ENCODE measurements at regions not wholly inside any gene's neighbourhood (a gene's known extent, or its start where the extent isn't known, plus 50 kb on each side); places are given as distances from the start of the nearest gene placed in this dataset.

DNA sequence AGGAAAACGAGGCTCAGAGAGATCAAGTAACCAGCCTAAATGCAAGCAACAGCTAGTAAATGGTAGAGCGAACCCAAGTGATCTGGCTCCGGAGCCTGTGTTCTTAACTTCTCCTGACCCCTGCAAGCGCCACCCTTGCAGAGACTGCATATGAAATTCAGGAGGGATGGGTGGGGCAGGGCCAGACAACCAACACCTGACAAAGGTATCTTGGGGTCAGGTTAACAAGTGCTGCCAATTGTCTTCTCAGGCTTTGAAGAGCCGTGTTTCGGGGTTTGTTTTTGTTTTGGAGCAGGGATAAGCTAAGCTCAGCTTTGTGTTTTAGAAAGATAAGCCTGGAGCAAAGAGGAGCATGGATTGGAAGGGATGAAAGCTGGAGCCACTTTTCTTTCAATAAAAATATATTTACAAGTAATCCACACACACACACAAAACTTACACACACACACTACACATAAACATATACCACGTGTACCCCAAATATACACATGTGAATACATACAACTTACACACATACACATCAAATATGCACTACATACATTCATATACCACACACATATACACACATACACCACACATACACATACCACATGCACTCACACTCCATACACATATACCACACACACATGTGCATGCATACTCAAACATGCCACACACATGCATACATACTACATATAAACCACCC is 722.0 kb downstream of the DIAPH3 start:
- TF ChIP-seq GABPA (IDR thresholded peaks at IDR 0.05; ENCODE audit: low read depth) = no peak
- TF ChIP-seq, protein P1, sequence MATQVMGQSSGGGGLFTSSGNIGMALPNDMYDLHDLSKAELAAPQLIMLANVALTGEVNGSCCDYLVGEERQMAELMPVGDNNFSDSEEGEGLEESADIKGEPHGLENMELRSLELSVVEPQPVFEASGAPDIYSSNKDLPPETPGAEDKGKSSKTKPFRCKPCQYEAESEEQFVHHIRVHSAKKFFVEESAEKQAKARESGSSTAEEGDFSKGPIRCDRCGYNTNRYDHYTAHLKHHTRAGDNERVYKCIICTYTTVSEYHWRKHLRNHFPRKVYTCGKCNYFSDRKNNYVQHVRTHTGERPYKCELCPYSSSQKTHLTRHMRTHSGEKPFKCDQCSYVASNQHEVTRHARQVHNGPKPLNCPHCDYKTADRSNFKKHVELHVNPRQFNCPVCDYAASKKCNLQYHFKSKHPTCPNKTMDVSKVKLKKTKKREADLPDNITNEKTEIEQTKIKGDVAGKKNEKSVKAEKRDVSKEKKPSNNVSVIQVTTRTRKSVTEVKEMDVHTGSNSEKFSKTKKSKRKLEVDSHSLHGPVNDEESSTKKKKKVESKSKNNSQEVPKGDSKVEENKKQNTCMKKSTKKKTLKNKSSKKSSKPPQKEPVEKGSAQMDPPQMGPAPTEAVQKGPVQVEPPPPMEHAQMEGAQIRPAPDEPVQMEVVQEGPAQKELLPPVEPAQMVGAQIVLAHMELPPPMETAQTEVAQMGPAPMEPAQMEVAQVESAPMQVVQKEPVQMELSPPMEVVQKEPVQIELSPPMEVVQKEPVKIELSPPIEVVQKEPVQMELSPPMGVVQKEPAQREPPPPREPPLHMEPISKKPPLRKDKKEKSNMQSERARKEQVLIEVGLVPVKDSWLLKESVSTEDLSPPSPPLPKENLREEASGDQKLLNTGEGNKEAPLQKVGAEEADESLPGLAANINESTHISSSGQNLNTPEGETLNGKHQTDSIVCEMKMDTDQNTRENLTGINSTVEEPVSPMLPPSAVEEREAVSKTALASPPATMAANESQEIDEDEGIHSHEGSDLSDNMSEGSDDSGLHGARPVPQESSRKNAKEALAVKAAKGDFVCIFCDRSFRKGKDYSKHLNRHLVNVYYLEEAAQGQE (IDR thresholded peaks at IDR 0.05; ENCODE audit: insufficient replicate concordance, low read depth) = no peak
- no peak for TF ChIP-seq SPI1 (IDR thresholded peaks at IDR 0.05; ENCODE audit: borderline replicate concordance, low read depth)
- TF ChIP-seq, protein P2, sequence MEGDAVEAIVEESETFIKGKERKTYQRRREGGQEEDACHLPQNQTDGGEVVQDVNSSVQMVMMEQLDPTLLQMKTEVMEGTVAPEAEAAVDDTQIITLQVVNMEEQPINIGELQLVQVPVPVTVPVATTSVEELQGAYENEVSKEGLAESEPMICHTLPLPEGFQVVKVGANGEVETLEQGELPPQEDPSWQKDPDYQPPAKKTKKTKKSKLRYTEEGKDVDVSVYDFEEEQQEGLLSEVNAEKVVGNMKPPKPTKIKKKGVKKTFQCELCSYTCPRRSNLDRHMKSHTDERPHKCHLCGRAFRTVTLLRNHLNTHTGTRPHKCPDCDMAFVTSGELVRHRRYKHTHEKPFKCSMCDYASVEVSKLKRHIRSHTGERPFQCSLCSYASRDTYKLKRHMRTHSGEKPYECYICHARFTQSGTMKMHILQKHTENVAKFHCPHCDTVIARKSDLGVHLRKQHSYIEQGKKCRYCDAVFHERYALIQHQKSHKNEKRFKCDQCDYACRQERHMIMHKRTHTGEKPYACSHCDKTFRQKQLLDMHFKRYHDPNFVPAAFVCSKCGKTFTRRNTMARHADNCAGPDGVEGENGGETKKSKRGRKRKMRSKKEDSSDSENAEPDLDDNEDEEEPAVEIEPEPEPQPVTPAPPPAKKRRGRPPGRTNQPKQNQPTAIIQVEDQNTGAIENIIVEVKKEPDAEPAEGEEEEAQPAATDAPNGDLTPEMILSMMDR (IDR thresholded peaks at IDR 0.05; ENCODE audit: insufficient read depth, low read length) = no peak

Data from HL-60 (cell line).